Calu3 (cell line): ENCODE measurements at regions not wholly inside any gene's neighbourhood (a gene's known extent, or its start where the extent isn't known, plus 50 kb on each side); places are given as distances from the start of the nearest gene placed in this dataset.

Experiments
- BruUV-seq: library from RNA; stranded (reverse); fragments of 400-500 nt; replicated peaks from 2 replicates; lab custom pipeline; 2021; lab: Mats Ljungman, UMichigan
- CTCF ChIA-PET: fragments of 300-600 bp; sonication (Branson Sonifier 250); formaldehyde crosslinking; loops from one replicate; lab custom pipeline; 2022; ENCODE audit warnings: antibody characterized with exemption; lab: Charles Lee
- DNase-seq: peaks from one replicate; pipeline ENCODE4 v3.0.0; 2022
- H3K27ac Mint-ChIP-seq: one replicate; pipeline ENCODE4 v1.8.0; 2022; ENCODE audit warnings: mixed read lengths; ENCODE audit not compliant: unreplicated experiment
- H3K27me3 Mint-ChIP-seq: one replicate; pipeline ENCODE4 v1.8.0; 2022; ENCODE audit warnings: mixed read lengths; ENCODE audit not compliant: unreplicated experiment
- H3K36me3 Mint-ChIP-seq: one replicate; pipeline ENCODE4 v1.8.0; 2022; ENCODE audit warnings: mild to moderate bottlenecking, moderate library complexity, mixed read lengths; ENCODE audit not compliant: insufficient read depth, unreplicated experiment
- H3K4me1 Mint-ChIP-seq: one replicate; pipeline ENCODE4 v1.8.0; 2022; ENCODE audit warnings: mild to moderate bottlenecking, low read depth, mixed read lengths; ENCODE audit not compliant: unreplicated experiment
- H3K4me3 Mint-ChIP-seq: one replicate; pipeline ENCODE4 v1.8.0; 2022; ENCODE audit warnings: mild to moderate bottlenecking, low read depth, moderate library complexity, mixed read lengths; ENCODE audit not compliant: unreplicated experiment
- H3K9me3 Mint-ChIP-seq: one replicate; pipeline ENCODE4 v1.8.0; 2022; ENCODE audit warnings: low read depth, mixed read lengths; ENCODE audit not compliant: unreplicated experiment
- intact Hi-C: fragments of 100-400 bp; cut with micrococcal nuclease; formaldehyde crosslinking; loops from one replicate; pipeline ENCODE4 v1.10.0; 2022; ENCODE audit not compliant: unreplicated experiment
- TF ChIP-seq, protein P1 (sequence below): fragments of 200-600 bp; IDR thresholded peaks from one replicate; pipeline ENCODE4 v1.8.0; 2022; ENCODE audit warnings: antibody characterized with exemption; ENCODE audit not compliant: unreplicated experiment

DNA sequence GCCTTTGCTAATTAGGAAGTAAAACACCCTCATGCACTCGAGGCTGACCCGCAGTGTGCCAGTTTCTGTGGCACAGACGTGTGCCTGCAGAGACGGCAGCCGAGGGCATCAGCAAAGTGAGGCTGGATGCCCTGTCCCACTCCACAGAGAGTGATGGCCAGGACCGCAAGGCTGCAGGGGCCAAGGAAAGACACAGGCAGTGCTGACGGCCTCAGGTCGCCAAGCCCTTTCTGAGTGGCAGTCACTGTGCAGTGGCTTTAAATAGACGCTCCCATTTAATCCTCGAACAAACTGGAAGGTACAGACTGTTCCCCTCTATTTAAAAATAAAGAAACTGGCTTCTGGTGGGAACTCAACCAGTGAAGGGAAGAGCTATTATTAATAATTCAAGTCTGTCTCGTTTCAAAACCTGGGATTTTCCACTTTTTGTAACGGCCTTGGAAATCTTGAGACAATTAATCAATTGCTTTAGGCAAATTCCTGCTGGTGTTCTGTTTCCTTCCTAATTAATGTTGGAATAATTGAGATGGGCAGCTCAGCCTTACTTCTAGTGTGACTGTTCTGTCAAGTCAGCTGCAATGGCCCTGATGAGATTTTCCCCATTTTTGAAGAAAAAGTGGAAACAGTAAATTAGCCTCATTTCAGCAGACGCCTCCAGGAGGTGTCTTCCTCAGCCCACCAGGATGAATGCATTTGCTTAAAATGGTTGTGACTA, 644.6 kb upstream of the RAB6C start:
- Mint-ChIP-seq H3K4me3 (no peak overlapping the region), H3K9me3 (peaks cover 4% of the 10 kb centered on the region)
- no TSS peak for BruUV-seq

DNA sequence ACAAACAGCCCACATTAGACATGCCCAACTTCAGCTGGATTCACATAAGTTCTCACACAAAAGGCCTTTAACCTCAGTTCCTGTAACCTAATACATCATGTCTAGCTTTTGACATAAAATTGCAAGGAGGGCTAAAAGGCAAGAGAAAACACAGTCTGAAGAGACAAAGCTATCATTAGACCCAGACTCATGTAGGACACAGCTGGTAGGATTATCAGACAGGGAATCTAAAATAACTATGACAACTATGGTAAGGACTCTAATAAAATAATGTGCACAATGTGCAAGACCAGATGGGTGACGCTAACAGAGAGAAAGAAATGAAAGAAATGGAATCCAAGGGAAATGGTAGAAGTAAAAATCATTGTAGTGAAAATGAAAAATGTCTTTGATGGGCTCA, 643.2 kb upstream of the RAB6C start:
- no peaks in the 10 kb centered on the region for H3K4me1 Mint-ChIP-seq
- no peak overlapping the region for H3K4me3 Mint-ChIP-seq
- no peaks in the 10 kb centered on the region for H3K36me3 Mint-ChIP-seq
- intact Hi-C loops = no loop called here
- no peak overlapping the region for H3K27ac Mint-ChIP-seq
- DNase-seq = no peak
- TF ChIP-seq, protein P1, sequence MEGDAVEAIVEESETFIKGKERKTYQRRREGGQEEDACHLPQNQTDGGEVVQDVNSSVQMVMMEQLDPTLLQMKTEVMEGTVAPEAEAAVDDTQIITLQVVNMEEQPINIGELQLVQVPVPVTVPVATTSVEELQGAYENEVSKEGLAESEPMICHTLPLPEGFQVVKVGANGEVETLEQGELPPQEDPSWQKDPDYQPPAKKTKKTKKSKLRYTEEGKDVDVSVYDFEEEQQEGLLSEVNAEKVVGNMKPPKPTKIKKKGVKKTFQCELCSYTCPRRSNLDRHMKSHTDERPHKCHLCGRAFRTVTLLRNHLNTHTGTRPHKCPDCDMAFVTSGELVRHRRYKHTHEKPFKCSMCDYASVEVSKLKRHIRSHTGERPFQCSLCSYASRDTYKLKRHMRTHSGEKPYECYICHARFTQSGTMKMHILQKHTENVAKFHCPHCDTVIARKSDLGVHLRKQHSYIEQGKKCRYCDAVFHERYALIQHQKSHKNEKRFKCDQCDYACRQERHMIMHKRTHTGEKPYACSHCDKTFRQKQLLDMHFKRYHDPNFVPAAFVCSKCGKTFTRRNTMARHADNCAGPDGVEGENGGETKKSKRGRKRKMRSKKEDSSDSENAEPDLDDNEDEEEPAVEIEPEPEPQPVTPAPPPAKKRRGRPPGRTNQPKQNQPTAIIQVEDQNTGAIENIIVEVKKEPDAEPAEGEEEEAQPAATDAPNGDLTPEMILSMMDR = no peak
- H3K27me3 Mint-ChIP-seq = no peaks in the 10 kb centered on the region
- CTCF ChIA-PET = no interaction called here
- H3K9me3 Mint-ChIP-seq = peaks cover 13% of the 10 kb centered on the region
- no TSS peak for BruUV-seq

More for the DNA sequence above, 644.6 kb upstream of the RAB6C start:
- Mint-ChIP-seq H3K36me3 (no peaks in the 10 kb centered on the region), H3K27me3 (no peaks in the 10 kb centered on the region), H3K4me1 (no peaks in the 10 kb centered on the region), H3K27ac (no peak overlapping the region)
- intact Hi-C loops = no loop called here
- TF ChIP-seq, protein P1 = no peak
- CTCF ChIA-PET = no interaction called here
- DNase-seq = no peak

DNA sequence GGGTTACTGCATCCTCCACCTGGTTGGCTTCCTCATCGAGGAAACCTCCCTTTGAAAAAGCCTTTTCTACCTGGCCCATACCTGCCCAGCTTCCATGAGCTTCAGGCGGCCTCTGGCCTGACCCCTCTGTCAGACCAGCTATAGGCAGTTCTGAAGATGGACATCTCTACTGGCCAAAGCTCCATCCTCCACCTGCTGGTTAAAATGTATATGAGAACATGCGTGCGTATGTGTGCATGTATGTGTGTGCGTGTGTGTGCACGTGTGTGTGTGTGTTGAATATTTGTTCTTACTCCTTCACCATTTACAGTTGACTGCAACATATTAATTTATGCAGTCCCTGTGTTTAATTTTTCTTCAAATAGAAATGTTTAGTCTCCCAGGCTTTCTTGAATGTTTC, 642.4 kb upstream of the RAB6C start:
- Mint-ChIP-seq H3K4me3 (no peak overlapping the region), H3K27ac (no peak overlapping the region), H3K4me1 (no peaks in the 10 kb centered on the region), H3K36me3 (no peaks in the 10 kb centered on the region), H3K27me3 (no peaks in the 10 kb centered on the region), H3K9me3 (peaks cover 16% of the 10 kb centered on the region)
- no TSS peak for BruUV-seq
- intact Hi-C loops = no loop called here
- CTCF ChIA-PET = no interaction called here
- DNase-seq = no peak
- TF ChIP-seq, protein P1 = no peak

DNA sequence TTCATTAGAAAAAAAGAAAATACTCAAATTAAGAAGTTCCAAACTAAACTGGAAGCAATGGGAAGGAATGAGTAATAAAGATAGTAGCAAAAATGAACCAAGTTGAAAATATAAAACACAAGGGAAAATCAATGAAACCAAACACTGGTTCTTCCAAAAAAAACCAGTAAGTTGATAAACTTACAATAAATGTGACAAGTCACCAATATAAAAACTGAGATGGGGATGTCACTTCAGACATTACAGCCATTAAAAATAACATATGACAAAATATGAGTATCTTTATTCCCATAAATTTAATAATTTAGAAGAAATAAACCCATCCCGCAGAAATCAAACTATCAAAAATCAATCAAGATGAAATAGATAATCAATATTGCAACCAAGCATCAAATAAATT, 633.9 kb upstream of the RAB6C start:
- H3K4me3 Mint-ChIP-seq = no peak overlapping the region
- H3K36me3 Mint-ChIP-seq = no peaks in the 10 kb centered on the region
- intact Hi-C loops = no loop called here
- CTCF ChIA-PET = no interaction called here
- BruUV-seq = no TSS peak
- H3K27me3 Mint-ChIP-seq = no peaks in the 10 kb centered on the region
- peaks cover 10% of the 10 kb centered on the region for H3K9me3 Mint-ChIP-seq
- no peak for DNase-seq
- TF ChIP-seq, protein P1 = no peak
- no peak overlapping the region for H3K27ac Mint-ChIP-seq
- H3K4me1 Mint-ChIP-seq = no peaks in the 10 kb centered on the region
